ENCODE measurements at regions not wholly inside any gene's neighbourhood (a gene's known extent, or its start where the extent isn't known, plus 50 kb on each side); places are given as distances from the start of the nearest gene placed in this dataset.
"Not testable (repeated sequence)": the region's sequence is repeated elsewhere in the genome, so short reads cannot be mapped to it uniquely, and the experiment has no call there.

DNA sequence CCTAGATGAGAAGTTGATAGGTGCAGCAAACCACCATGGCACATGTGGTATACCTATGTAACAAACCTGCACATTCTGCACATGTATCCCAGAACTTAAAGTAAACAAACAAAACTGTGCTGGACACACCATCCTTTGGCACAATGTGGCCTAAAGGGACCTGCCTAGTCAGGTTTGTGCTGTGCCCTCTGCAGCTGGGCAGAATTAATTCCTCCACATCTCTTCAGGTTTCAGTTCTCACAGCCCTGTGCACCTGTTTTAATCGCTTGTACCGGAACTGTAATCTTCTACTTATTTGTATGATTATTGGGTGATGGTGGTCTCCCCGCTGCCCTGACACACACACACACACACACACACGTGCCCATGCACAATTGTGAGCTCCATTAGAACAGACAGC is 252.7 kb downstream of the ACTR3B start:
- DNase-seq (ENCODE audit: low spot score), result no peak

DNA sequence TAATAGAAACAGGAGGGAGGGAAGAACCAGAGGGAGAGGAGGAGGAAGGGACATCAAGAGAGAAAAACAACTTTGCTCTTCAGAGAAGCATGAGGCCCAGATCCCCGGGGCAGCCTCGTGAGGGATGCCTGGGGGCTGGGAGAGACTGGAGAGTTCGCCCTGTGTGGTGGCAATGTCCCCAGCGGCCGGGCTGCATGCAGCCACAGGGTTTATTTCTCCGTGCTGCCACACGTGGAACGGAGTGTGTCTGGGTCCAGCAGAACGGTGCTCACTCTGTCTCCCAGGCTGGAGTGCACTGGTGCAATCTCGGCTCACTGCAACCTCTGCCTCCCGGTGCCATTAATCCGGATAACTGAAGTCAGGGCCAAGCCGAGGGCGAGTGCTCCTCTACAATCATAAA is 257.7 kb downstream of the ACTR3B start:
- no peak for DNase-seq (ENCODE audit: low spot score)

DNA sequence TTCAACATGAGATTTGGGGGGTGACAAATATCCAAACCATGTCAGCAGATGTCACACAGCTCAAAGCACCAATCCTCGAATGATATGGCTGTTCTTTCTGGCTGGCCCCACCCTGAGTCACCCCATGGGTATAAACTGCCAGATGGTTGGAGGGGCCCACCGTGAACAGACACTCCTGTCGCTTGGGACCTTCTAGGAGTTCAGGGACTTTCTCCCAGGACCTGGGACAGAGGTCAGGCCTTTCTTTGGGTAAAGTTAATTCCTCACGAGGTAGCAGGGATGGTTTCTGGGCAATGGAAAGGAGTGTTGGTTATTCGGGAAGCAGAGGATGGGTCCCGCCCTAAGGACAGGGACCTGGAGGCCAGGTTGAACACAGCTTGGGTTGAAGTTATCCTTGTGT is 262.0 kb downstream of the ACTR3B start:
- no peak for DNase-seq (ENCODE audit: low spot score)

DNA sequence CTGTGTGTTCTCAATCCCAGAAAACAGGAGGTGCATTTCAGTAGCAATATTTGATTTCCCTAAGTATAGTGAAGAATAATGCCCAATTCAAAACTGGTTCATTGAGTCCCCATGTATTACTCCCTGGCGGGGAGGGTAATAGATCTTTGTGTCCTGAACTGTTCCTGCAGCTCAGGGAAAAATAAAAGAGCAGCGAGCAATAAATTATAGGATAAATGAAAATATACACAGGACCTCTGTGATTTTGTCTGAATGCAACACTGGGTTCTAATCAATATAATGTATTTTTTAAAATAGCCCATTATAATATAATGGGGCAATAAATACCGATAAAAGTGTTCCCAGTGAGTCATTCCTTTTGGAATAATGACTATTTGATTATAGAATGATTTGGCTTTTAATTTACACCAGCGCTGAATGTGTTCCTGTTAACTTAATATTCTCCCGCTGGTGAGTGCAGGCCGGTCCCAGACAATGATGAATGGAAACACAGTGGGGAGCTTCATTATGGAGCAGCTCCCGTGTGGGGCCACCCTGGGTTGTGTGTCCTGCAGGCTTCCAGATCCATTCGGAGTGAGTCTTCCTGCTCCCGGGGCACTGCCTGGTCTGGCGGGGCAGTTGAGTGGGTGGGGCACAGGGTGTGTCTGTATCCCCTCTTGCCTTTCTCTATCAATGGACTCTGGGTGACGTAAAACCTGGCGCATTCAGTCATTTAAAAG is 263.1 kb downstream of the ACTR3B start:
- no peak for DNase-seq (ENCODE audit: low spot score)

DNA sequence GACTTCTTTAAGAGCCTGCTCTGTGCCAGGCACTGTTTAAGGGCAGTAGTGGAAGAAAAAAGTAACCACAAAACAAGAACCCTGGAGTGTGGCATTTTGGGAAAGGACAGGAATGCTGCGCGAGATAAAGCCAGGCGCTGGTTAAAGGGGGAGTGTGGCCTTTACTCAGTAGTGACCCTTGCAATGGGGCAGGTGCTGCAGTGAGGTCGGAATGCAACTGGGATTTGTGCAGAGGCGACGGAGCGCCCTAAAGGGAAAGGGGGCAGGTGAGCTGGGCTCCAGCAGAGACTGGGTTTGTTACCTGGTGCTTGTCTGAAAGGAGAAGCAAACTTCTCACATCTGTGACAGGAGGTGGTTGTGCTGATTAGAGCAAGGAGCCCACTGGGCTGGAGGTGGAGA is 263.6 kb downstream of the ACTR3B start:
- DNase-seq (ENCODE audit: low spot score), result no peak

DNA sequence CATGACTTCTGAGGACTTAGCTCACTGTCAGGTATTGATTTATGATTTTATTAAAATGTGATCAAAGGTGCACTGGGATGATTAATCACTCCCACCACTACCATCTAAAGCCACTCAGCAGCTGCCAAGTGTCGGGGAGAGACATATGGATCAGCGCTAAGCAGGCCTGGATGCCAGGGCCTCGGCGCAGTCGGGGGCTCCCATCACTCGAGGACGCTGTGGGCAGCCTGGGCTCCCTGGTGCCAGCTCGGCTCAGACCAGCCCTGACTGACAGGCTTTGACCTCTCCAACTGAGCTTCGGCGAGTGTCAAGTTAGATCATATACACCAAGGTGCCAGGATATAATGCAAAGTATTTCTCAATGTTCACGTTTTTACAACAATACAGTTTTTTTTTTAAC is 267.7 kb downstream of the ACTR3B start:
- DNase-seq (ENCODE audit: low spot score), result no peak

DNA sequence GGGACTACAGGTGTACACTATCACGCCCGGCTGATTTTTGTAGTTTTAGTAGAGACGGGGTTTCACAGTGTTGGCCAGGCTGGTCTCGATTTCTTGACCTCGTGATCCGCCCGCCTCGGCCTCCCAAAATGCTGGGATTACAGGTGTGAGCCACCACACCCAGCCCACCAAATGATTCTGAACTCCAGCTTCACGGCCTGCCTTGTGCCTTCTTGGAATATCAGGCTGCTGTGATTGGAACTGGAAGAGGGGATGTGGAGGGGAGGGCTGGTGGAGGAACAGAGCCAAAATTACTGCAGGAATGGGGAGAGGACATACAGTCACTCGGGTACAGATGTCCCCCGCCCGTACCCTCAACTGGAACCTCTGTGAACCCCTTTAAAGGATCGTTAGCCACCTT is 268.4 kb downstream of the ACTR3B start:
- DNase-seq (ENCODE audit: low spot score), result no peak

DNA sequence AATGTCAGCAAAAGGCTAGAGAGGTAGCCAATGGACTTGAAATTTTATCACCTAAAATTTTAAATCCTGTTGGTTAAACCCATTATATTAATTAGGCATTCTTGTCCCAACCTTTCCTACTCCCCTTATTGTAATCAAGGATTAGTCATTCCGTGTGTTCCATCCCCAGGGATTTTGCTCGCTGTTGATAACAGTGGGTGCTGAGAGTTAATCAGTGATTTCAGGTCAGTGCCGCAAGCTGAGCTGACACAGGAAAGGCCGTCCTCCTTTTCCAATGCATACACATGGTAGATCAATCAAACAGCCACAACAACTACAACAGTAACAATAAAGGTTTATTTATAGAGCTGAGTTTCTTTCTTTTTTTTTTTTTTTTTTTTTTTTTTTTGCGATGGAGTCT is 271.4 kb downstream of the ACTR3B start:
- DNase-seq (ENCODE audit: low spot score), result no peak

DNA sequence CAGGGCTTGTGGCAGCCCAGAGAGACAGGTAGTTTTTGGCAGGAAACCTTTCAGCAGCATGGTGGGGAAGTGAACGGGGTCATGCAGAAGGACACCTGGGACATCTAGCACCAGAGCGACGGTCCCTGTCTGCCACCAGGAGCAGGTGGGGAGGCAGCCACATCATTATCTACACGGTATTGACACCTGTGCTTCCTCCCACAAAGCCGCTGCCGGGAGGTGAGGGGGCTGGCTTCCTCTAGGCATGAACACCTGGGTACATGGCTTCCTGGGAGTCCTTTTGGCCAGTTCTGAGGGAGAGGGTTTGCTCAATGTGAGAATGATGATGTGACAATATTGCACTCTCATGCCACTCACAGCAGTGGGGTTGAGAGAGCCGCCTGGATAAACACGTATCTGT is 275.2 kb downstream of the ACTR3B start:
- DNase-seq (ENCODE audit: low spot score), result no peak

DNA sequence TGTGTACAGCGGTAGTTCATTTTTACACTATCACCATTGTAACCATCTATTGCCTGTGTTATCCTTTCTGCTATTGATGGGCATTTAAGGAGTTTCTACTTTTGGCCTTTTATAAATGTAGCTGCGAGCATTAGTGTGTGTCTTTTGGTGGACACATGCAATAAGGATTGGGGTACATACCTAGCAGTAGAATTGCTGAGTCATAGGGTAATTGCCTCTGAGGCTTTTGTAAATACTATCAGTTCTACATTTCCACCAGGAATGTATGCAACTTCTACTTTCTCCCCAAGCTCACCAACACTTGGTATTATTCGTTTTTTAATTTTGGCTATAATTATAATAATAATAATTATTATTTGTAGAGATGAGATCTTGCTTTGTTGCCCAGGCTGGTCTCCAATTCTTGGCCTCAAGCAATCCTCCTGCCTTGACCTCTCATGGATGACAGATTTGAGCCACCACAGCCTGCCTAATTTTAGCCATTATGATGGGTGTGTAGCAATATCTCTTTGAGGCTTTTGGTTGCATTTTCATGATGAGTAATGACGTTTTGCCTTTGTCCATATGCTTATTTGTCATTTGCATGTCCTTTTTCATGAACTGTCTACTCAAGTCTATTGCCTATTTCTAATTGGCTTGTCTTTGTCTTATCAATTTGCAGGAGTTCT is 277.0 kb downstream of the ACTR3B start:
- no peak for DNase-seq (ENCODE audit: low spot score)

DNA sequence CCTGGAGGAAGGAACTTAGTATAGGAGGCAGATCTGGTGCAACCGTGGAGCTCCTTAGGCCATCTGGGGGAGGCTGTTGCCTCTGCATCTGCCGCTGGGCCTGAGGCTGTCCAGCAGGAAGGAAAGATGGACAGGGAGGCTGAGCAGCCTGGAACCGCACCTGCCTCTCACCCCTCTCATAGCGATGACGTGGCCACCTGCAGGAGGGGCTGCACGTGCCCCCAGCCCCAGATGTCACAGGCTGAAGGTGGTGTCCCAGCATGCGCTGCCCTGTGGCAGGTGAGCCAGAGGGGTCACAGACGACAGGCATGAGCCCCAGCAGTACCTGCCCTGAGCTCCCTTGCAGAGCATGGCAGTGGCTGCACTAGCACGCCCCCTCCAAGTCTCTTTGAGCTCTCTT is 283.9 kb downstream of the ACTR3B start:
- no peak for DNase-seq (ENCODE audit: low spot score)

DNA sequence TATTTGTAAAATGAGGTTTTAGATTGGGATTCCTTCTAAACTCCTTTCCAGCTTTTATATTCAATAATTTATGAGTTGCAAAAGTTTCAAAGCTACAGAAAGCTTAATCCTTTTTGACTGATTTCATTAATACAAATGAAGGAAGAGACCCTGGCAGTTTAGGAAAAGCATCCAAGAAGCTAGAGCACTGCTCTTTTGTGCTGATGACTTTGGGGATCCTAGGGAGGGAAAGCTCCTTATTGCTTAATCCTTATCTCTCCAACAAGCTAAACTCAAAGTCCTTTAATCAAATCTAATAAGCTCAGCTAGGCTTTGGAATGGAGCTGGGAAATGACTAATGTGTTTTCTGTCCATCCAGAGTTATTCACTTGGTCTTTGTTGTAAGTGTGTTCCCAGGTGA is 285.4 kb downstream of the ACTR3B start:
- DNase-seq (ENCODE audit: low spot score), result no peak

DNA sequence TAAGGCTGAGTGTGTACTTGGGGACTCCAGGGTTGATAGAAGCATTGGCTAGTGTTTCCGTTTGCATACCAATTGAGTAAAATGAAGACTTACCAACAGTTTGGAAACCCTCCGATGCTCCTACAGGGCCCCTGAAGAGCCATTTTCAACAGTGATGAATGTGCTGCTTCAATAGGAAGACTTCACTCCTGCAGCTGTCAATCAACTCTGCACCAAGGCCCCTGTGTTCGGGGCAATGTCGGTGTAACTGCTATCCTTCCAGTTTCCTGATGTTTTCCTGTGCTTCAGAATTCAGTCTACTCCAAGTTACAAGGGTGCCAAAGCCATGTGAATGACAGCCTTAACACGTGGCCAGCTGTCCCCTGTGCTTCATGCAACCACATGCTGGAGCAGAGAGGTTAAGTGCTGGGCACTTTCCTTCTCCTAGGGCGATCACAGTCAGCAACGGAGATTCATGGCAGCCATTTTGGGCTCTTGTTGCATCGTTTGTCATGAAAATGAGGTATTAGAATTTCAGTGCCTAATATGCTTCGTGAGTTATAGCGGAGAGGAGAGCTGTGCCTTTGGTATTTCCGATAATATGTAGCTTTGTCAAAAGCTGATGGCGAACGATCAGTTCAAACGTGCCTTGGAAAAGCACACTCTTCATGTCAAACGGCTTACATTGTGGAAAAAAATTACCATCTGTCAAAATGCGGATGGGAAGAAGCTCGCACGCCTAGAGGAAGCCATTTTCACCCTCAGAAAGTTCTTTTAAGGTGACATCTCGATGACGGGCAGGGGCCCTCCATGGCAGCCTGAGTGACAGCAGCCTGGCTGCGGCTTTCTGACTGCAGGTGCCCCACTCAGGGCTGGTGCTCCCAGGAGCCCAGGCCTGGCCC is 287.8 kb downstream of the ACTR3B start:
- no peak for DNase-seq (ENCODE audit: low spot score)

DNA sequence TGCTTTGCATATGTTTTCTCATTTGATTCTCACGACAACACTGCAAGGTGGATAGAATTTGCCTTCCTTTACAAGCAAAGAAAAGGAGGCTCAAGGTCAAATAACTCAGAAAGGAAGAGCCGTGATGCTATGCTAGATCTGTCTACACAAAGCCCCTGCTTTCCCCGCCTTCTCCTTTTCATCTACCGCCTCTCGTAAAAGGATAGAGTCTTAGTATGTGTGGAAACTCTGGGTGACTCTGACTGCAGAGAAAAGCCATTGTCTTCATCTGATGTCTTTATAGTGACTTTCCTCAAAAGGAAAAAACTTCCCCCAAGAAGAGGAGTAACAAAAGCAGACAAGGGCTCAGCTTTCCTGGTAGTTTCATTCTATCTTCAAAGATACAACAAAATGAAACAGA is 292.7 kb downstream of the ACTR3B start:
- DNase-seq (ENCODE audit: low spot score), result no peak

DNA sequence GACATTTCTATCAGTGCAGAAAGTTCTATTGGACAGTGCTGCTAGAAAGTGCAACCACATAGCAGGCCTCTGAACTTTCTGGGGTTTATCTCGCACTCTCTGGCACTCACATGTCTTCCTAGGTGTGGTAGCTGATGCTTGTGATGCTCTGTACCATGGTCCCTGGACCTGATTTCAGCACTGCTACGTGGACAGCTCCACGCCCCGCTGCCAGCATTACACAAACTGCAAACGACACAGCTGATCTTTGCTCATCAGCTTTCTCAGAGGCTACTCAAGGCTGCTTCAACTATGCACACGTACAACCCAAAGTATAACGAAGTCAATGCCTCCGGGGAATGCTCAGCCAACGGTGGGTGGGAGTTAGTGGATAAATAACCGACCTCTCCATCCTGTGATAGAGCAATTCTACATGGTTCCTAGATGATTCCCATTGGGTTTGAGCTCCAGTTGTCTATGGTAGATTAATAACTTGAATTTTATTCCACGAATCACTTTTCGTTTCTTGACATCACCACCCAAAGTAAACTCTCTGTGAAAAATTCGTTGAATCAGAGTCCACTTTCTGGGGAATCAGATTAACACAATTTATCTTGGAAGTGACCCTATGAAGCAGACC is 302.5 kb downstream of the ACTR3B start:
- no peak for DNase-seq (ENCODE audit: low spot score)

DNA sequence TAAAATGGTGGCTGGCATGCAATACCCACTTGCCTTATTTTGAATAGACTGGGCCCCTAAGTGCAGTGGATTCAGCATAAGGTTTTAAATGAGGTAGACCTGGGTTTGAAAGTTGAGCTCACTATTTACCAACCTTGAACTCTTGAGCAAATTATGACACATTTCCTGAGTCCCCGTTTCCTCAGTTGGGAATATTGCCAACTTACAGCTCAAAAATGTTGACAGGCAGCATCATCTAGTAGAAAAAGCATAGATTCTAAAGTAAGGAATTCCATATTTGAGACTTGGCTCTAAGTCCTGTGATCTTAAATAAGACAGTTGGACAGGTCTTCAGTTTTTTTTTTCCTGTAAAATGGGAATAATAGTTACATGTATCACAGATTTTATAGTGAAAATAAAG is 305.5 kb downstream of the ACTR3B start:
- no peak for DNase-seq (ENCODE audit: low spot score)

DNA sequence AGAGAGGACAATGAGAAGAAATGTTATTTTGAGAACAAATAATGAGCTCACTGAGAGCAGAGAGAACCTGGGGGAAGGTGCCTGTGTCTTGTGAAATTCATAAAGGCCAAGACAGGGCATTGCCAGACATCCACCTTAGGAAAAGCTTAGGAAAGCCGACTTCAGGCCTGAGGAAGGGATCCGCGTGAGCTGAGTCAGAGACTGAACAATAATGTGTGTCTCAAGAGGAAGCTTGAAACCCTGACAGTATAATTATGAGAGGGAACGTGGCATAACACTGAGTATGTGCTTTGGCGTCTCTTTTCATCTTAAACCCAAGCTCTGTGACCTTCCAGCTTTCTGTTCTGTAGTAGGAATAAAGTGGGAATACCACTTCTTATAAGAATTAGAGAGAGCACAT is 307.2 kb downstream of the ACTR3B start:
- no peak for DNase-seq (ENCODE audit: low spot score)

DNA sequence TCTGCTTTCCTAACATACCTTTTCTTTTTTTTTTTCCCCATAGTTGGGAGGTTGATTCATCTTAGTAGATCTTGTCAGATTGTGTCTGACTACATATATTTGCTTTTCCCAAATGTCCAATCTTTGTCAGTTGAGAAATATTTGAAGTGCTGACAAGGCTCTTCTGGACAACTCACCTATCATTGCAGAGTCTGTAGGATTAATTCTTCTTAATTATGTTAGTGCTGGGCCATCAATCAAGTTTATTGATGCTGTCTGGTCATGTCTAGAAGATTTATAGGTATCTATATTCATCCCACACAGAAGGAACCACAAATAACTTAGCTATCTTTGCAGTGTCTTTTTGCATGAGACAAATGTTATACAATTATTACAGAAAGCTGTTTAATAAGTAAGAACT is 310.6 kb downstream of the ACTR3B start:
- no peak for DNase-seq (ENCODE audit: low spot score)

DNA sequence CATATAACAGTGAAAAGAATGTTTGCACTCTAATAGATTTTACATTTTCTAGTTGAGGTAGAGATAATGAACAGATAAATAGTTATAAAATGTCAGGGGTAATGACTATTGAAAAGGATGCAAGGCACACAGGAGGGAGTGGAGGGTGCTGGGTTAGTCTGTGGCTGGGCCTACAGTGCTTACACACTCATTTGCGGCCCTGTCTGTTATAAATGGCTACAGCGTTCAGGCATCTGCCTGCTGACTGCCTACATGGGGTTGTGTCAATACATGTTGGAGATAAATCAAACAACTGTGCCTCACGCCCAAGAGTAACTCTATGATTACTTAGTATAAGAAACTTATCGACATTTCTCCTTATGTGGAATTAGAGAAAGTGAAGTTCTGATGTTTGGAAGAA is 313.3 kb downstream of the ACTR3B start:
- DNase-seq (ENCODE audit: low spot score), result no peak

DNA sequence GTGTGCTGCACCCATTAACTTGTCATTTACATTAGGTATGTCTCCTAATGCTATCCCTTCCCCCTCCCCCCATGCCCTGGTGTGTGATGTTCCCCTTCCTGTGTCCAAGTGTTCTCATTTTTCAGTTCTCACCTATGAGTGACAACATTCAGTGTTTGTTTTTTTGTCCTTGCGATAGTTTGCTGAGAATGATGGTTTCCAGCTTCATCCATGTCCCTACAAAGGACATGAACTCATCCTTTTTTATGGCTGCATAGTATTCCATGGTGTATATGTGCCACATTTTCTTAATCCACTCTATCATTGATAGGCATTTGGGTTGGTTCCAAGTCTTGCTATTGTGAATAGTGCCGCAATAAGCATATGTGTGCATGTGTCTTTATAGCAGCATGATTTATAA is 316.7 kb downstream of the ACTR3B start:
- not testable (repeated sequence) for DNase-seq (ENCODE audit: low spot score)

DNA sequence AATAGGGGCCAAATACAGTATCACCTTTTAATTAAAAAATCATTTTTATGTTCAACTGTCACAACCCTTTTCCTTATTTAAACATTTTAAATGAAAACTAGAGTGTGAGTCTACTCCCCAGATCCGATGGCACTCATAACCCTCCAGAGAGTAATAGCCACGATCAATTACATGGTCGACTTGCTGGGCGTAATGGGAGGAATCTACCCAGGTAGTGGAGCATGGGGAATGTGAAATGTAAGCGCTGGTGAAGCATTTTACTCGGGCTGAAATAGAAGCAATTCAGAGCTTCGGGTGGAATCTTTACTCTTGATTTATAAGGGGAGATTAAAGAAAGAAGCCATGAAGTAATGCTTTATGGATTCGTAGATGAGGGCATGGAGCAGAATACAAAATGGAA is 321.9 kb downstream of the ACTR3B start:
- DNase-seq (ENCODE audit: low spot score), result no peak

DNA sequence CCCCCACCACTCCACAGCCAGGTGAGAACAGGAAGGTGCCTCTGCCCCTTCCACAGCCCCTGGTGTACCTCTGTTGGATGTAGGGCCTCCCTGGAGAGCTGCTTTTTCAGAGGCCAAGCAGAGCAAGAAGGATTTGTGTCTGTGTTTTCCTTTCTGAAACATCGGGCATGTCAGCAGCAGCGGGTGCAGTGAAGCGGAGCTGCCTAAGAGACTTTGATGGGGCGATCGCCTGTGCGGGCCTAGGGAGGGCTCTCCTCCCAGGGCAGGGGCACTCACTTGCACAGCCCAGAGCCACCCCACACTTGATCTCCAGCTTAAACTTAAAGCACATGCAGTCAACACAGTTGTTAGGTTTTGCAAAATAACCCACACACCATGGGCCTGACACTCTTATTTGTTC is 324.7 kb downstream of the ACTR3B start:
- DNase-seq (ENCODE audit: low spot score), result no peak

DNA sequence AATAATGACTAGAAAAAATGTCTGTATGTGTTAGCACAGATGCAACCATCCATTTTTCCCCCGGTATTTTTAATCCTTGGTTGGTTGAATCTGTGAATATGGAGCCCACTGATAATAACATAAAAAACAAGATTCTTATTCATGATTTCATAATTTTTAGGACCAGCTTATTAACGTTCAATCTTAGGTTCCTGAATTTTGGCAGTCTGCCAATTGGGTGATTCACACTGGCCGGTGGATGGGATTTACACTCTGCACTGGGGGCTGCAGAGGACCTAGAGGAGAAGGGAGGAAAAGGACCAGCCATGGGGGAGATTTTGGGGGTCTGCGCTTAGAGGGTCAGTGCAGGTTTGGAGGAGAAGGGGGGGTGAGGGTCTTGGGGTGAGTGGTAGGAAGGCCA is 327.9 kb downstream of the ACTR3B start:
- no peak for DNase-seq (ENCODE audit: low spot score)
